IMR-90 (cell line): ENCODE measurements at regions not wholly inside any gene's neighbourhood (a gene's known extent, or its start where the extent isn't known, plus 50 kb on each side); places are given as distances from the start of the nearest gene placed in this dataset.

ENCODE experiments used
- CHD1 ChIP-seq: IDR thresholded peaks from 2 replicates; pipeline ENCODE4 v1.6.1; 2012; ENCODE audit warnings: low read depth, low read length, improper control_type of control experiment
- MAFK ChIP-seq: IDR thresholded peaks from 2 replicates; pipeline ENCODE4 v1.6.1; 2012; ENCODE audit warnings: low read depth, low read length, improper control_type of control experiment
- POLR2A ChIP-seq: IDR thresholded peaks from 2 replicates; pipeline ENCODE4 v1.6.1; 2012; ENCODE audit warnings: mild to moderate bottlenecking, low read depth, low read length
- RAD21 ChIP-seq: IDR thresholded peaks from 2 replicates; pipeline ENCODE4 v1.6.1; 2012; ENCODE audit warnings: low read length, improper control_type of control experiment
- TF ChIP-seq, protein P1 (sequence below): conservative IDR thresholded peaks from 2 replicates; pipeline ENCODE4 v1.5.1; 2012; ENCODE audit warnings: mild to moderate bottlenecking, low read depth, low read length, improper control_type of control experiment

GRCh38 chr1:95496307-95496706, 262.3 kb downstream of the RWDD3 start:
- TF ChIP-seq, protein P1, sequence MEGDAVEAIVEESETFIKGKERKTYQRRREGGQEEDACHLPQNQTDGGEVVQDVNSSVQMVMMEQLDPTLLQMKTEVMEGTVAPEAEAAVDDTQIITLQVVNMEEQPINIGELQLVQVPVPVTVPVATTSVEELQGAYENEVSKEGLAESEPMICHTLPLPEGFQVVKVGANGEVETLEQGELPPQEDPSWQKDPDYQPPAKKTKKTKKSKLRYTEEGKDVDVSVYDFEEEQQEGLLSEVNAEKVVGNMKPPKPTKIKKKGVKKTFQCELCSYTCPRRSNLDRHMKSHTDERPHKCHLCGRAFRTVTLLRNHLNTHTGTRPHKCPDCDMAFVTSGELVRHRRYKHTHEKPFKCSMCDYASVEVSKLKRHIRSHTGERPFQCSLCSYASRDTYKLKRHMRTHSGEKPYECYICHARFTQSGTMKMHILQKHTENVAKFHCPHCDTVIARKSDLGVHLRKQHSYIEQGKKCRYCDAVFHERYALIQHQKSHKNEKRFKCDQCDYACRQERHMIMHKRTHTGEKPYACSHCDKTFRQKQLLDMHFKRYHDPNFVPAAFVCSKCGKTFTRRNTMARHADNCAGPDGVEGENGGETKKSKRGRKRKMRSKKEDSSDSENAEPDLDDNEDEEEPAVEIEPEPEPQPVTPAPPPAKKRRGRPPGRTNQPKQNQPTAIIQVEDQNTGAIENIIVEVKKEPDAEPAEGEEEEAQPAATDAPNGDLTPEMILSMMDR, result no peak
- no peak for TF ChIP-seq RAD21
- TF ChIP-seq POLR2A, result no peak
- TF ChIP-seq CHD1, result no peak
- no peak for TF ChIP-seq MAFK
